Tibial nerve (tissue), 4 donors: ENCODE measurements at regions not wholly inside any gene's neighbourhood (a gene's known extent, or its start where the extent isn't known, plus 50 kb on each side); places are given as distances from the start of the nearest gene placed in this dataset.
A peak's percentile ranks its signal among the peaks of the same experiment; 100 is the strongest.
"Not testable (repeated sequence)": the region's sequence is repeated elsewhere in the genome, so short reads cannot be mapped to it uniquely, and the experiment has no call there.

ENCODE experiments used
- DNase-seq, 2 donors: peaks; one replicate each; pipeline ENCODE4 v3.0.0-alpha.2; 2019; ENCODE audit warnings: low spot score in 2 of 2
- H3K27ac ChIP-seq, 4 donors: fragments of 200-600 bp; sonication (generic) in 3 of 4; one replicate each; pipeline ENCODE4 v1.5.1; 2017 to 2019; ENCODE audit warnings: mild to moderate bottlenecking in 1 of 4
- H3K27me3 ChIP-seq, 2 donors: fragments of 200-600 bp; sonication (generic) in 1 of 2; one replicate each; pipeline versions ENCODE4 v1.5.1 to v1.6.0; 2017 to 2019
- H3K36me3 ChIP-seq, 3 donors: fragments of 200-600 bp; sonication (generic); one replicate each; pipeline ENCODE4 v1.5.1; 2018 to 2019
- H3K4me1 ChIP-seq, 4 donors: fragments of 200-600 bp; sonication (generic) in 3 of 4; one replicate each; pipeline ENCODE4 v1.5.1; 2017 to 2019
- H3K4me3 ChIP-seq, 4 donors: fragments of 200-600 bp; sonication (generic) in 3 of 4; one replicate each; pipeline ENCODE4 v1.5.1; 2017 to 2019; ENCODE audit warnings: mild to moderate bottlenecking in 1 of 4, moderate library complexity in 1 of 4
- H3K9me3 ChIP-seq, 4 donors: fragments of 200-600 bp; sonication (generic) in 3 of 4; one replicate each; pipeline ENCODE4 v1.5.1; 2017 to 2019
- EP300 ChIP-seq, 2 donors: sonication (generic); formaldehyde crosslinking; IDR thresholded peaks; one replicate each; pipeline ENCODE4 v1.6.1; 2017; ENCODE audit warnings: antibody characterized with exemption in 2 of 2, mild to moderate bottlenecking in 1 of 2
- POLR2A ChIP-seq, 2 donors: fragments of 450-650 bp; IDR thresholded peaks; one replicate each; pipeline ENCODE4 v1.6.1; 2017; ENCODE audit warnings: antibody characterized with exemption in 2 of 2, mild to moderate bottlenecking in 2 of 2, moderate library complexity in 2 of 2
- WGBS, 2 donors: methylation state at CpG; one replicate each; pipeline ENCODE4 v1.1.5; 2018; 5-methylcytosine and 5-hydroxymethylcytosine counted together
- TF ChIP-seq, protein P1 (sequence below), 5 experiments: fragments of 200-600 bp in 3 of 5; fragments of 450-650 bp in 2 of 5; sonication (generic) in 3 of 5; IDR thresholded peaks; one replicate each; pipeline ENCODE4 v1.5.1; 2016 to 2019; ENCODE audit warnings: antibody characterized with exemption in 5 of 5, mild to moderate bottlenecking in 3 of 5, moderate library complexity in 2 of 5

- Histone ChIP-seq H3K9me3 (peaks cover 0 to 35% (median 2%) of the 10 kb centered on the region in 4 donors), H3K36me3 (no peaks in the 10 kb centered on the region), H3K27me3 (no peaks in the 10 kb centered on the region), H3K4me1 (no peaks in the 10 kb centered on the region), H3K27ac (no peak overlapping the region), H3K4me3 (no peak overlapping the region)
- TF ChIP-seq, protein P1, sequence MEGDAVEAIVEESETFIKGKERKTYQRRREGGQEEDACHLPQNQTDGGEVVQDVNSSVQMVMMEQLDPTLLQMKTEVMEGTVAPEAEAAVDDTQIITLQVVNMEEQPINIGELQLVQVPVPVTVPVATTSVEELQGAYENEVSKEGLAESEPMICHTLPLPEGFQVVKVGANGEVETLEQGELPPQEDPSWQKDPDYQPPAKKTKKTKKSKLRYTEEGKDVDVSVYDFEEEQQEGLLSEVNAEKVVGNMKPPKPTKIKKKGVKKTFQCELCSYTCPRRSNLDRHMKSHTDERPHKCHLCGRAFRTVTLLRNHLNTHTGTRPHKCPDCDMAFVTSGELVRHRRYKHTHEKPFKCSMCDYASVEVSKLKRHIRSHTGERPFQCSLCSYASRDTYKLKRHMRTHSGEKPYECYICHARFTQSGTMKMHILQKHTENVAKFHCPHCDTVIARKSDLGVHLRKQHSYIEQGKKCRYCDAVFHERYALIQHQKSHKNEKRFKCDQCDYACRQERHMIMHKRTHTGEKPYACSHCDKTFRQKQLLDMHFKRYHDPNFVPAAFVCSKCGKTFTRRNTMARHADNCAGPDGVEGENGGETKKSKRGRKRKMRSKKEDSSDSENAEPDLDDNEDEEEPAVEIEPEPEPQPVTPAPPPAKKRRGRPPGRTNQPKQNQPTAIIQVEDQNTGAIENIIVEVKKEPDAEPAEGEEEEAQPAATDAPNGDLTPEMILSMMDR (IDR thresholded peaks at IDR 0.05): no peak
- TF ChIP-seq EP300 (IDR thresholded peaks at IDR 0.05): no peak
- no peak for TF ChIP-seq POLR2A (IDR thresholded peaks at IDR 0.05)
- no peak for DNase-seq
- WGBS, 2 donors: 32 to 35% methylated on average over 3 of the region's 3 CpGs
These were observed 530.9 kb upstream of the AUTS2 start for GRCh38 chr7:69067397-69067796.

- H3K9me3 ChIP-seq: peaks cover 0 to 38% (median 2%) of the 10 kb centered on the region in 4 donors
- no peaks in the 10 kb centered on the region for H3K4me1 ChIP-seq
- H3K36me3 ChIP-seq: no peaks in the 10 kb centered on the region
- no peak for DNase-seq
- H3K27ac ChIP-seq: no peak overlapping the region
- no peak overlapping the region for H3K4me3 ChIP-seq
- no peaks in the 10 kb centered on the region for H3K27me3 ChIP-seq
- TF ChIP-seq, protein P1 (IDR thresholded peaks at IDR 0.05): no peak
- TF ChIP-seq EP300 (IDR thresholded peaks at IDR 0.05) (no peak), POLR2A (IDR thresholded peaks at IDR 0.05) (no peak)
- WGBS, 2 donors: 88 to 93% methylated on average over 3 of the region's 3 CpGs
These were observed 527.8 kb upstream of the AUTS2 start for GRCh38 chr7:69070476-69070875.

DNA sequence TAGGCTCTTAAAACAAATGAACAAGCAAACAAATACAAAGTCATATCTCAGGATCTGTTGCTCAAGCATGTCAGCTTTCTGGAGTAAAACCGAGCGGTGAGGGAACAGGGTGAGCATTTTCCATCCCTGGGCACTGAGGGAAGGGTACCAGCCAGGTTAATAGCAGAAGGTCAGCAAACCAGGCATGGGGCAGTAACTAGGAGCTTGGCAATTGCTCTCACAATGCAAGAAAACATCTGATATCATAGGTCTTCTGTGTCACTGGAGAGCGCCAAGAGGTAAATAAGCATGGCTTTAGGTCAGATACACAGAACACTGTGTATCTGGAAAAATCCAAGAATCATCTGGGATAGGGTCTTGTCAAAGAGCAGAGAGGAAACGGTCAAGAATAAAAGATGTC is 521.7 kb upstream of the AUTS2 start:
- H3K27ac ChIP-seq: no peak overlapping the region
- no peaks in the 10 kb centered on the region for H3K27me3 ChIP-seq
- H3K4me3 ChIP-seq: no peak overlapping the region
- no peak for DNase-seq
- peaks cover 0 to 18% (median 2%) of the 10 kb centered on the region in 4 donors for H3K9me3 ChIP-seq
- H3K4me1 ChIP-seq: peaks cover 0 to 14% (median 5%) of the 10 kb centered on the region in 4 donors
- 77 to 87% methylated on average over 4 of the region's 4 CpGs for WGBS, 2 donors
- H3K36me3 ChIP-seq: no peaks in the 10 kb centered on the region
- TF ChIP-seq EP300 (IDR thresholded peaks at IDR 0.05) (no peak), POLR2A (IDR thresholded peaks at IDR 0.05) (no peak)
- TF ChIP-seq, protein P1 (IDR thresholded peaks at IDR 0.05): no peak

DNA sequence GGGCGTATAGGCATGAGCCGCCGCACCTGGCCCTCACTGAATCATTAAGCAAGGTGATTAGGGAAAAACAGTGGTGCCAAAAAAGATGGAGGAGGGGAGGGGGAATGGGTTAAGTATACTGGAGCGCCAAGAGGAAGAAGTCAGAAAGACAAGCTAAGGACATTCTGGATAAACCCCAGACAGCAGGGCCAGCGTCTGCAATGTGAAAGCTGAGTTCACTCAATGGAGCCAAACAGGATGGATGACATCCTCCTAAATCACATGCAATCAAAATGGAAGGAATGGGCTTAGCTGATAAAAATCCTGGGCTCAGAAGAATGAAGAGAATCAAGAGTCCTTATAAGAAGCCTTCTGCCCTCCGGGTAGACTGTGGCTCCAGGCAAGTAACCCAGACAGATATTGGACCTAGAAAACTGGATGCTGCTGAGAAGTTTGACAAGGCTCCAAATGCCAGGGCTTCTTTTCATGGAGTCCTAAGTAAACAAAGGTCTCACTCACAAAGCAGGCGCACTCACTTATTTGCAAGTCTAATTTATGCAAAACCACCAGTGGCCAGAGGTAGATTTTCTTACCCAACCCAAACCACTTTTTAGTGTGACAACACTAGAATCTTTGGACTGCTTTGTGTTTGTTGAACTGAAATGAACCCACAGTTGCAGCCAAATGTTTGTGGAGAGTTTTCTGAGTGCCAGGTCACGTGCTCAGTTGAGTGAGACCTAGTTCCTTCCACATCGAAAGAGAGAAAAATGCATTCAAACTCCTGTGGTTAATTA is 519.1 kb upstream of the AUTS2 start:
- no peak overlapping the region for H3K27ac ChIP-seq
- H3K4me3 ChIP-seq: no peak overlapping the region
- 50% methylated on average over 9 of the region's 9 CpGs for WGBS, 2 donors
- peaks cover 0 to 7% (median 0%) of the 10 kb centered on the region in 4 donors for H3K9me3 ChIP-seq
- H3K4me1 ChIP-seq: peaks cover 0 to 14% (median 5%) of the 10 kb centered on the region in 4 donors
- H3K36me3 ChIP-seq: no peaks in the 10 kb centered on the region
- DNase-seq: peak in 1 of 2 donors; percentile 72
- H3K27me3 ChIP-seq: no peaks in the 10 kb centered on the region
- TF ChIP-seq, protein P1 (IDR thresholded peaks at IDR 0.05): no peak
- no peak for TF ChIP-seq EP300 (IDR thresholded peaks at IDR 0.05)
- no peak for TF ChIP-seq POLR2A (IDR thresholded peaks at IDR 0.05)

GRCh38 chr7:69087281-69087680 is 511.0 kb upstream of the AUTS2 start:
- H3K4me1 ChIP-seq, H3K9me3 ChIP-seq, H3K27ac ChIP-seq, H3K4me3 ChIP-seq, H3K27me3 ChIP-seq, DNase-seq, H3K36me3 ChIP-seq: not testable (repeated sequence)
- 94 to 95% methylated on average over 2 of the region's 2 CpGs for WGBS, 2 donors
